Activated naive CD4-positive, alpha-beta T cell treated with anti-CD3 and anti-CD28 coated beads, Interleukin-2, amount 50 U/mL, for 72 hours (primary cell): ENCODE measurements at regions not wholly inside any gene's neighbourhood (a gene's known extent, or its start where the extent isn't known, plus 50 kb on each side); places are given as distances from the start of the nearest gene placed in this dataset.

Experiments
- ATAC-seq, 2 donors: fragments of 150-1000 bp; cut with Tn5 transposase; 2 replicates each; pipeline ENCODE4 v1.10.0; 2021; ENCODE audit warnings: mild to moderate bottlenecking in 2 of 2, moderate library complexity in 2 of 2
- DNase-seq, 2 donors: peaks; one replicate each; pipeline ENCODE4 v3.0.0; 2021 to 2022; ENCODE audit warnings: low spot score in 2 of 2
- H3K27ac Mint-ChIP-seq, 2 donors: one replicate each; pipeline ENCODE4 v1.8.0; 2022; ENCODE audit warnings: mild to moderate bottlenecking in 2 of 2, mixed read lengths in 2 of 2
- H3K36me3 Mint-ChIP-seq, 2 donors: one replicate each; pipeline ENCODE4 v1.8.0; 2022; ENCODE audit warnings: mixed read lengths in 2 of 2
- H3K9me3 Mint-ChIP-seq, 2 donors: one replicate each; pipeline ENCODE4 v1.8.0; 2022; ENCODE audit warnings: mixed read lengths in 2 of 2

- ATAC-seq (no peak), DNase-seq (no peak)
- no peak overlapping the region for H3K27ac Mint-ChIP-seq
- peaks cover 9 to 11% of the 10 kb centered on the region in 2 donors for H3K9me3 Mint-ChIP-seq
- H3K36me3 Mint-ChIP-seq, result peaks cover 4 to 5% of the 10 kb centered on the region in 2 donors
These were observed 468.5 kb upstream of the FAT3 start for GRCh38 chr11:91755951-91756707.

DNA sequence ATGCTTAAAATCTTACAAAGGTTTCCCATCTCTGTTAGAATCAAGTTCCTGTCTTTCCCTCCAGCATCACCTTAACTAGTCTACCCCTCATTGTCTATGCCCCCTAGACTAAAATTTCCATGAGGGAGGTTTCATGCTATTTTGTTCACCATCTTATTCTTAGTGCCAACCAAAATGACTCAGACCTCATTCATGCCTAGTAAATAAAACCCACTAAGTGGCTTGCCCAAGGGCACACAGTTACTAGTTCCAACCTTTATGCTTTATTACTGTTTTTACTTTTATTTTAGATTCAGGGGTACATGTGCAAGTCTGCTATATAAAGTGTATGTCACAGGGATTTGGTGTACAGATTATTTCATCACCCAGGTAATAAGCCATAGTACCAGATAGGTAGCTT lies 469.1 kb upstream of the FAT3 start:
- H3K36me3 Mint-ChIP-seq, result peaks cover 4 to 5% of the 10 kb centered on the region in 2 donors
- H3K9me3 Mint-ChIP-seq, result peaks cover 9 to 10% of the 10 kb centered on the region in 2 donors
- no peak overlapping the region for H3K27ac Mint-ChIP-seq
- ATAC-seq (no peak), DNase-seq (no peak)

DNA sequence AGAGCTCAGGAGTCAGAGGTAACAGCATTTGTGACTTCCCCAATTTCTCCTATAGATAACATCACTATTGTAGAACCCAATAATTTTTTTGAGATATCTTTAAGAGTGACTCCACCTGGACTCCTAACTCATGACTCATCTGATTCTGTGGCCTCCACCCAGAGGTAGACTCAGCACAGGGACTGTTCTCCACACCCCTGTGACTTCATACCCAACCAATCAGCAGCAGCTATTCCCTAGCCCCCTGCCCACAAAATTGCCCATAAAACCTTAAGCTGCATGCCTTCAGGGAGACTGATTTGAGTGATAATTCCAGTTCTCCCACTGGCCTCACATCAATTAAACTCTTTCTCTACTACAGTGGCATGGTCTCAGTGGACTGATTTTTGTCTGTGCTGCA lies 475.4 kb upstream of the FAT3 start:
- H3K9me3 Mint-ChIP-seq, result peaks cover 14 to 21% of the 10 kb centered on the region in 2 donors
- no peak for DNase-seq
- H3K27ac Mint-ChIP-seq, result no peak overlapping the region
- no peaks in the 10 kb centered on the region for H3K36me3 Mint-ChIP-seq
- no peak for ATAC-seq

DNA sequence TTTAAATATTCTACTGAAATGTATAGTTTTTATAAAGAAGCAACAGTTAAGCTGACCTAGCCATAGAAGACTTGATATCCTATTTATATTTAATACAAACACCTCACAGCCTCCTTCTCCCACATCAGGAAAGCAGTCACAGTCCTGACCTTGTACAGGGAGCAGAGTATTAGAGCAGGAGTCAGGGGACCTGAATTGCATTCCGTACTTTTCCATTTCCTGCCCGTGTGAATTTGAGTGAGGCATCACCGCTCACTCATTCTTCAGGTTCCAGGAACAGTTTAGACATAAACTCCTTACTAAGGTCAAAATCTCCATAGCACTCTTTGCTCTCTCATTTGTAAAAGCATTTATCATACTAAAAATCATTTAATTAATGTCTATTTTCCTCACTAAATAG lies 482.5 kb upstream of the FAT3 start:
- ATAC-seq (no peak), DNase-seq (no peak)
- H3K27ac Mint-ChIP-seq, result no peak overlapping the region
- peaks cover 8 to 14% of the 10 kb centered on the region in 2 donors for H3K9me3 Mint-ChIP-seq
- no peaks in the 10 kb centered on the region for H3K36me3 Mint-ChIP-seq

GRCh38 chr11:91731051-91731450 lies 493.6 kb upstream of the FAT3 start:
- peaks cover 0 to 5% of the 10 kb centered on the region in 2 donors for H3K36me3 Mint-ChIP-seq
- DNase-seq (no peak), ATAC-seq (no peak)
- H3K9me3 Mint-ChIP-seq, result peaks cover 15 to 23% of the 10 kb centered on the region in 2 donors
- no peak overlapping the region for H3K27ac Mint-ChIP-seq

GRCh38 chr11:91730620-91731019 lies 494.0 kb upstream of the FAT3 start:
- no peak overlapping the region for H3K27ac Mint-ChIP-seq
- peaks cover 0 to 5% of the 10 kb centered on the region in 2 donors for H3K36me3 Mint-ChIP-seq
- ATAC-seq (no peak), DNase-seq (no peak)
- peaks cover 15 to 19% of the 10 kb centered on the region in 2 donors for H3K9me3 Mint-ChIP-seq

DNA sequence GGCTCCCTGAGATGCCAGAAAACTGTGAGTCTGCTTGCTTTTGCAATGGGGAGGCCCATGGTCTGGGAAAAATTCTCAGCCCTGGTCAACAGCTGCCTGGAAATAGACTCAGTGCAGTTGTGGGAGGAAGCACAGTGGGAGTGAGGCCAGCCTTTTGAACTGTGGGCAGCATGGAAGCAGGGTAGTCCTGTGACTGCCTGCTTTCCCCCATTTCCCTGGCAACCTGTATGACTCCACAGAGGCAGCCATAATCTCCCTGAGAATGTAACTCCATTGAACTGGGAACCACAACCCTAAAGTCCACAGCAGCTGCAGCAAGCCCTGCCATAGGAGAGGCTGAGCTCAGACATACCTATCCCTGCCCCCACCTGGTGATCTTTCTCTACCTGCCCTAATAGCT lies 494.6 kb upstream of the FAT3 start:
- ATAC-seq (no peak), DNase-seq (no peak)
- H3K36me3 Mint-ChIP-seq, result peaks cover 0 to under 1% of the 10 kb centered on the region in 2 donors
- no peak overlapping the region for H3K27ac Mint-ChIP-seq
- peaks cover 14 to 15% of the 10 kb centered on the region in 2 donors for H3K9me3 Mint-ChIP-seq

DNA sequence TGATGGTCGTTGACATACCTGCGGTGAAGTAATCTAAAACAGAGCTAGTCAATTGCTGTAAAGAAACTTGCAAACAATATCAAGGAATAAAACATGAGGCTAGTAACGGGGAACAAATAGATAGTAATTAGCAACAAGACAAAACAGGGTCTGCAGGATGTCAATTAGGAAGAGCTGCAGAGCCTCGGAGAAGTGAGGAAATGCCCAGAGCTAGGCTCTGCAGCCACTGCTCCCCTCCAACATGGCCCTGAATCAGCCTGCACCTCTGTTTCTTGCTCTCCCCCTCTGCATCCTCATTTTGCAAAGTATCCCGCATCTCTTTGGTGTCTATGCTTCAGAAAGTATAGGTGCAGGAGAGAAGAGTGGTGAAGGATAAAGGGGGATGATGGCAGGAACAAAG lies 507.4 kb upstream of the FAT3 start:
- Mint-ChIP-seq H3K27ac (no peak overlapping the region), H3K36me3 (peaks cover 0 to 4% of the 10 kb centered on the region in 2 donors), H3K9me3 (peaks cover 22 to 23% of the 10 kb centered on the region in 2 donors)
- DNase-seq (no peak), ATAC-seq (no peak)

GRCh38 chr11:91707652-91708482 lies 516.8 kb upstream of the FAT3 start:
- ATAC-seq, result no peak
- H3K27ac Mint-ChIP-seq, result no peak overlapping the region
- peaks cover 14 to 22% of the 10 kb centered on the region in 2 donors for H3K9me3 Mint-ChIP-seq
- DNase-seq, result no peak
- no peaks in the 10 kb centered on the region for H3K36me3 Mint-ChIP-seq

GRCh38 chr11:91703042-91703441 lies 521.6 kb upstream of the FAT3 start:
- H3K36me3 Mint-ChIP-seq, result no peaks in the 10 kb centered on the region
- H3K9me3 Mint-ChIP-seq, result peaks cover 3 to 17% of the 10 kb centered on the region in 2 donors
- H3K27ac Mint-ChIP-seq, result no peak overlapping the region
- ATAC-seq (no peak), DNase-seq (no peak)

DNA sequence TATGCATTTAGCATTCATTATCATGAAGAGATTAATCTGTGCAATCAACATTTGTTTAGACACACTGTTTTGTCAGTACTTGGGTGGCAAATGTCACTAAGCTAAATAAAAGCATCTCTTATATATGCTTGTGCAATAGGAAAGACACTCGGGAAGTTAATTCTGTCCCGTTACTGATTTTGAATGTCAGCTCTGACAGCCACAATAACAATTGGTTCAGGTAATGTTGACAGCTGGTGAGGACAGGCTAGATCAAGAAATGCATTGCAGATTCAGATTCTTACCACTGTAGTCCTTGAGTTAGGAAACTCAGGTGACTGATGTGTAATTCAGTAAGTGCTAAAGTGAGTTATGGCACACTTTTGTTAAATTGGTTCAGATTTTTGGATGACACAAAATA lies 523.8 kb upstream of the FAT3 start:
- ATAC-seq (no peak), DNase-seq (no peak)
- Mint-ChIP-seq H3K36me3 (no peaks in the 10 kb centered on the region), H3K9me3 (peaks cover 3 to 11% of the 10 kb centered on the region in 2 donors), H3K27ac (no peak overlapping the region)

- H3K36me3 Mint-ChIP-seq, result no peaks in the 10 kb centered on the region
- ATAC-seq (no peak), DNase-seq (no peak)
- peaks cover 5 to 18% of the 10 kb centered on the region in 2 donors for H3K9me3 Mint-ChIP-seq
- H3K27ac Mint-ChIP-seq, result no peak overlapping the region
These were observed 525.8 kb upstream of the FAT3 start for GRCh38 chr11:91698845-91699244.

DNA sequence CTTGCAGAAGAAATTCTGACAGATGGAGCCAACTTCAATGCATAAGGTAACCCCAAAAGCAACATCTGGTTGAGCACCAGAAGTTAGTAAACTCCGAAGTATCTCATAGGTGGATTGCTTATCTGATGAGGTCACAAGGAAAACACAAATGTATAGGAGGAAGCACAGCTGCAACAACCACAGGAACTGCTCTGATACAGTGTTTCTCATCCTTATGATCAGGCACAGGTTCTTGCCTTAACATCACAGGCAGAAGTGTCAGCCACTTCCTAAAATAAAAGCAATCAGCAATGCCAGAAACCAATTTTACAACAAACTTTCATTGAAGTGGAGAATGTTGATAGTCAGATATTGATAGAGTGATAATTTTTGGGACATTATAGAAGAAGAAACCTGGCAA lies 530.3 kb upstream of the FAT3 start:
- no peaks in the 10 kb centered on the region for H3K36me3 Mint-ChIP-seq
- no peak for DNase-seq
- H3K27ac Mint-ChIP-seq, result no peak overlapping the region
- ATAC-seq, result no peak
- H3K9me3 Mint-ChIP-seq, result peaks cover 14% of the 10 kb centered on the region in 2 donors

DNA sequence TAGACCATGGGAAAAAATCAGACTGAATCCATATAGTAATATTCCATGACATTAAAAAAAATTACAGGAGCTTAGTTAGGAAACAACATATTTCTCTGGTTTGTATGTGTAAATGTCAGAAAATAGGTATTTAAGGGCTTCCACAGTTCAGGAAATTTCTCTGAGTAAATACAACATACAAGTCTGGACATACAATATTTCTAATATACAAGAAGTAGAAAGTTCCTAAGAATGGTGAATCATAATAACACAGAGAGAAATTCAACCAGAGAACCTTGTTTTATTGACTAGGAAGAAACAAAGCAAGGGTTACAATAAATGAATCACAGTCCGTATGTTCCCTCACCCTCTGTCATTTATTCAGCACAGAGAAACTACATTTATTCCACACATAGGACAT lies 532.7 kb upstream of the FAT3 start:
- DNase-seq, result no peak
- Mint-ChIP-seq H3K36me3 (no peaks in the 10 kb centered on the region), H3K27ac (no peak overlapping the region), H3K9me3 (peaks cover 17 to 18% of the 10 kb centered on the region in 2 donors)
- no peak for ATAC-seq

DNA sequence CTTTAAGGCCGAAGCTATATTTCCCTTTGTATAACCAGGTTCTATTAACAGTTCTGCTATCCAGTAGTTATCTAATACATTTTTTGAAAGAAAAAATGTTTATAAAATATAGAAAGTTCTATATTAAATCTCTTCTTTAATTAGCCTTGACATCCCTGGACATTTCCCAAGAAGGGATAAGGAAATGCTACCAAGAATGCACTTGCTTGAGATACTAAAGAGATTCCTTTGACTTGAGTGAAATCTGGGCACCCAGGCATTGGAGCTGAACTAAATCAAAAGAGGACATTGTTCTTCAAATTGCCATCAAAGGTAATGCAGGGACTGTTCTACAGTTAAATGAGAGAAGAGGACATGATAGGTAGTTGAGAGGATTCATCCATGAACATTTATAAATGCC lies 535.9 kb upstream of the FAT3 start:
- ATAC-seq, result no peak

DNA sequence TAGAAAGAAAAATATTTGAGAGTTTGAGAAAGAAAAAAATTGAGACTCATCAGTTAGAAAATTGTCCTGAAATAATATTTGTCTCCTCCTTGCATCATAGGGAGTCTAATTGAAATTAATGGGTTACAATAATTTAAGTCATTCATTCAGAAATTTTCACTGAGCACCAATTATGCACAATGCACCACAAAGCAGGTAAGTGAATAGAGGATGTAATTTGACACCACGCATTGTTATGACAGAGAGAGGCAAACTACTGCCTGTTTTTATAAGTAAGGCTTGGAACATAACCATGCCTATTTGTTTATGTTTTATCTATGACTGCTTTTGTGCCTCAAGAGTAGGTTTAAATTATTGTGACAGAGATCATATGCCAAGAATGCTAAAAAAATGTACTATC lies 537.9 kb upstream of the FAT3 start:
- H3K9me3 Mint-ChIP-seq, result peaks cover 8 to 9% of the 10 kb centered on the region in 2 donors
- ATAC-seq, result no peak
- no peak for DNase-seq
- no peaks in the 10 kb centered on the region for H3K36me3 Mint-ChIP-seq
- H3K27ac Mint-ChIP-seq, result no peak overlapping the region

More for the DNA sequence above, 535.9 kb upstream of the FAT3 start:
- Mint-ChIP-seq H3K27ac (no peak overlapping the region), H3K9me3 (peaks cover 13 to 14% of the 10 kb centered on the region in 2 donors), H3K36me3 (no peaks in the 10 kb centered on the region)
- no peak for DNase-seq

DNA sequence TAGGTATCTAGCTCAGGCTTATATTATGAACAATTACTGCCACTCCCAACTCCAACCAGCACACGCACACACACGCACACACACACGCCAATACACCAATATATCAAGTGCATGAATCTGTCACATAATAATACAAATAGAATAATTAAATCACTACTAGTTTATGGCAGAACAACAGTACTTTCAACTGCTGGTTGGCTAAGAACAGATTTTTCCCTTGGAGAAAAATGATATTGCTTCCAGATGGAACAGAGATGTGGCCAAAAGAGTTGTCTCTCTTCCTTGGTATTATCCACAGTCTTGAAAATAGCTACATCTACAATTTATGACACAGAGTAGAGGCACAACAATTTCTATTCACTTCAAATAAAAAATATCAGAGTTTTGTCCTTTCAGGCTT lies 538.3 kb upstream of the FAT3 start:
- no peak for DNase-seq
- Mint-ChIP-seq H3K9me3 (peaks cover 10 to 11% of the 10 kb centered on the region in 2 donors), H3K27ac (no peak overlapping the region), H3K36me3 (no peaks in the 10 kb centered on the region)
- no peak for ATAC-seq
